A673 (cell line): ENCODE measurements at regions not wholly inside any gene's neighbourhood (a gene's known extent, or its start where the extent isn't known, plus 50 kb on each side); places are given as distances from the start of the nearest gene placed in this dataset.

Experiments
- BruUV-seq: library from RNA; stranded (reverse); fragments of 400-500 nt; replicated peaks from 2 replicates; lab custom pipeline; 2021; lab: Mats Ljungman, UMichigan
- CTCF ChIA-PET: fragments of 300-600 bp; sonication (Branson Sonifier 250); formaldehyde crosslinking; loops from one replicate; lab custom pipeline; 2022; ENCODE audit warnings: antibody characterized with exemption; lab: Charles Lee
- POLR2A ChIA-PET: fragments of 300-600 bp; sonication (Branson Sonifier 250); formaldehyde crosslinking; loops from one replicate; lab custom pipeline; 2022; ENCODE audit warnings: antibody characterized with exemption; ENCODE audit not compliant: low non-redundant PET; lab: Charles Lee
- DNase-seq: peaks from one replicate; pipeline ENCODE4 v3.0.0-alpha.2; 2015; ENCODE audit warnings: low spot score
- H3K27ac ChIP-seq: fragments of 200-600 bp; sonication (generic); 2 replicates; pipeline ENCODE4 v1.5.1; 2016; ENCODE audit warnings: mixed run types, low read depth, mild to moderate bottlenecking, mixed read lengths, antibody characterized with exemption, low read length; ENCODE audit not compliant: poor library complexity, severe bottlenecking
- H3K27me3 ChIP-seq: fragments of 200-600 bp; sonication (generic); replicated peaks from 2 replicates; pipeline ENCODE4 v1.6.1; 2017; ENCODE audit warnings: mixed run types, low read depth, mild to moderate bottlenecking, mixed read lengths, antibody characterized with exemption, low read length; ENCODE audit not compliant: insufficient read depth, poor library complexity
- H3K36me3 ChIP-seq: fragments of 200-600 bp; sonication (generic); 2 replicates; pipeline ENCODE4 v1.6.1; 2016; ENCODE audit warnings: mixed run types, mild to moderate bottlenecking, mixed read lengths, antibody characterized with exemption, low read length; ENCODE audit not compliant: insufficient read depth, poor library complexity, severe bottlenecking
- H3K4me1 ChIP-seq: fragments of 200-600 bp; sonication (generic); 2 replicates; pipeline ENCODE4 v1.6.1; 2017; ENCODE audit warnings: mixed run types, mild to moderate bottlenecking, mixed read lengths, antibody characterized with exemption, low read length; ENCODE audit not compliant: insufficient read depth, poor library complexity, severe bottlenecking
- H3K4me3 ChIP-seq: fragments of 200-600 bp; sonication (generic); 2 replicates; pipeline ENCODE4 v1.5.1; 2016; ENCODE audit warnings: low read depth, mixed run types, mild to moderate bottlenecking, mixed read lengths, low read length; ENCODE audit not compliant: poor library complexity, severe bottlenecking
- H3K9me3 ChIP-seq: fragments of 200-600 bp; sonication (generic); 2 replicates; pipeline ENCODE4 v1.6.1; 2016; ENCODE audit warnings: mixed run types, low read depth, mild to moderate bottlenecking, mixed read lengths, antibody characterized with exemption, low read length; ENCODE audit not compliant: poor library complexity, severe bottlenecking
- CTCF ChIP-seq: fragments of 300-800, 200-600 bp; sonication (generic); conservative IDR thresholded peaks from 2 replicates; pipeline ENCODE4 v1.5.1; 2017; ENCODE audit warnings: low read depth, mild to moderate bottlenecking, antibody characterized with exemption, low read length, moderate library complexity, mixed read lengths
- EZH2 ChIP-seq: fragments of 200-600 bp; sonication (generic); IDR thresholded peaks from 2 replicates; pipeline ENCODE4 v1.6.1; 2017; ENCODE audit warnings: borderline replicate concordance, low read depth, mild to moderate bottlenecking, mixed read lengths, antibody characterized with exemption, low read length; ENCODE audit not compliant: poor library complexity, severe bottlenecking
- intact Hi-C: fragments of 100-400 bp; cut with micrococcal nuclease; formaldehyde crosslinking; loops from one replicate; pipeline ENCODE4 v1.10.0; 2022; ENCODE audit not compliant: unreplicated experiment

GRCh38 chr13:87005511-87005910 lies 665.7 kb upstream of the SLITRK5 start:
- ChIA-PET POLR2A (no interaction called here), CTCF (no interaction called here)
- intact Hi-C loops = no loop called here
- Histone ChIP-seq H3K4me1 (no peaks in the 10 kb centered on the region), H3K4me3 (no peak overlapping the region), H3K9me3 (peaks cover 10% of the 10 kb centered on the region), H3K27me3 (no peaks in the 10 kb centered on the region), H3K36me3 (no peaks in the 10 kb centered on the region), H3K27ac (no peak overlapping the region)
- DNase-seq = no peak
- TF ChIP-seq CTCF (no peak), EZH2 (no peak)
- no TSS peak for BruUV-seq

GRCh38 chr13:87035526-87035925 lies 635.6 kb upstream of the SLITRK5 start:
- CTCF ChIA-PET = no interaction called here

GRCh38 chr13:87042946-87043345 lies 628.2 kb upstream of the SLITRK5 start:
- POLR2A ChIA-PET = no interaction called here
- no TSS peak for BruUV-seq

More at GRCh38 chr13:87035526-87035925, 635.6 kb upstream of the SLITRK5 start:
- DNase-seq = no peak
- POLR2A ChIA-PET = no interaction called here
- no peak for TF ChIP-seq CTCF
- no peak for TF ChIP-seq EZH2
- Histone ChIP-seq H3K9me3 (no peaks in the 10 kb centered on the region), H3K4me1 (no peaks in the 10 kb centered on the region), H3K4me3 (no peak overlapping the region), H3K36me3 (no peaks in the 10 kb centered on the region), H3K27ac (no peak overlapping the region), H3K27me3 (no peaks in the 10 kb centered on the region)
- intact Hi-C loops = no loop called here
- no TSS peak for BruUV-seq

More at GRCh38 chr13:87042946-87043345, 628.2 kb upstream of the SLITRK5 start:
- H3K36me3 ChIP-seq = no peaks in the 10 kb centered on the region
- no peaks in the 10 kb centered on the region for H3K27me3 ChIP-seq
- no peaks in the 10 kb centered on the region for H3K9me3 ChIP-seq
- H3K4me3 ChIP-seq = no peak overlapping the region
- H3K27ac ChIP-seq = no peak overlapping the region
- no peak for TF ChIP-seq EZH2
- TF ChIP-seq CTCF = no peak
- intact Hi-C loops = no loop called here
- DNase-seq = no peak
- no peaks in the 10 kb centered on the region for H3K4me1 ChIP-seq
- CTCF ChIA-PET = no interaction called here
